ENCODE measurements at regions not wholly inside any gene's neighbourhood (a gene's known extent, or its start where the extent isn't known, plus 50 kb on each side); places are given as distances from the start of the nearest gene placed in this dataset.

DNA sequence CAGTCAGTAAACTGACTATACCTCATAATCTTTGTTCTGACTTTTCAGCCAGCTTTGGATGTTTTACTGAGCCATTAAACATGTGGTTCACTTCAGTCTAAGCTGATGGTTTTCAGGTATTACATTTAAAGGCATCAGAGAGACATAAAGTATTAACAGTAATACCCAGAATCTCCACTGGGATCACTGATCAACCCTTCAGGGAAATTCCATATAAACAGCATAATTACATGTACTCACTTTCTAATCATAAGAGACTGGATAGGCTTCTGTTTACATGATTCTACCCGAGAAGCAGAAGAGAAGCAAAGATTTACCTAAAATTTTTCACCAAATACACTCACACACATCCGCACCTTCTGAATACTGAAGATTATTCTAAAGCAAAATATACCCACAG lies 186.7 kb upstream of the FREM1 start:
- TF ChIP-seq POLR2A (IDR thresholded peaks at IDR 0.05; ENCODE audit: low read length) (no peak), GATA1 (IDR thresholded peaks at IDR 0.05; ENCODE audit: low read depth, low read length) (no peak)
